Embryonic facial prominence (tissue), 1 donor: ENCODE measurements at regions not wholly inside any gene's neighbourhood (a gene's known extent, or its start where the extent isn't known, plus 50 kb on each side); places are given as distances from the start of the nearest gene placed in this dataset.

Source experiments
- DNase-seq: peaks from one replicate; pipeline ENCODE4 v3.0.0-alpha.2; 2016; ENCODE audit errors: extremely low spot score

DNA sequence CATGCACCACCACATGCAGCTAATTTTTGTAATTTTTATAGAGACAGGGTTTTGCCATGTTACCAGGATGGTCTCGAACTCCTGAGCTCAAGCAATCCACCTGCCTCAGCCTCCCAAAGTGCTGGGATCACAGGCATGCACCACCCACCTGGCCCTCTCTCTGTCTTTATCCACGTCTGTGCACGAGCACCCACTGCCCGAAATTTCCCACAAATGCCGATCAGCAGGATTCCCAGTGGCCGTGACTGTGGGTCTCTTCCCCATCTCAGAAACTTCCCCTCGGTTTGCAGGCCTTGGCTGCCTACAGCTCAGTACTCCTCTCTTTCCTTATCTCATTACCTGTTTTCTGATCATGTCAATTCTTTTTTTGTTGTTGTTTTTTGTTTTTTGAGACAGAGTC is 217.3 kb downstream of the TTC32 start:
- no peak for DNase-seq

DNA sequence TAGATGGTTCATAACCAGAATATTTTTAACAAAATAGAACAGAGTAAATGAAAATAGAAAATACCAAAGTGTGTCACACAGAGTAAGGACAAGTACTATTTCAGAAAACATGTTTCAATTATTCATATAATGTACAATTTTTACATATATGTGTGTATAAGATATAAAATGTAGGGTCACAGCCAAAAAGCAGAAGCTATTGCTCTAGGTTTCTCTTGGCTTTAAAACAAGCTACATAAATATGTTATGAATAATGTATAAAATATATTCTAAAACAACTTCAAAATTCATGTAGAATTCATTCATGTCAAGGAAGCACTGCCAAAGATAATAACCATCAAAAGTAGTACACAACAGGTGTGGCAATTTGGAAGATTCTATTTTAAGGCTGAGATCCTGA is 218.2 kb downstream of the TTC32 start:
- no peak for DNase-seq

DNA sequence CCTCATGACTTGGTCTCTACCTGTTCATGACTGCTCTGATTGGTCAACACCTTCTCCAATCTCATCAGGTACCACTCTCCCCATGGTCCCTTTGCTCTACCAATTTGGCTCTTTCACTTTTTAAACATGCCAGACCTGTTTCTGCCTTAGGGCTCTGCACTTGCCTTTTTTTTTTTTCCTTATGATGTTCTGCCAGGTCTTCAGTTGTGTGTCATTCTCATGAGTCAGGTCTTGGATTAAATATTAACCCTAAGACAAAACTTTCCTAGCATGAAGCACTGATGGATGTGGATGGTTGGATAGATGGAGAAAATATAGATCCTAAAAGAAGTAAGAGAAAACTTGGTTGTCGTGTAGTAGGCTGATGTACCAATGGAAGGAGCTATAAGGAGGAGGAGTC is 219.3 kb downstream of the TTC32 start:
- no peak for DNase-seq

GRCh38 chr2:19677825-19678518 is 223.8 kb downstream of the TTC32 start:
- DNase-seq, result no peak

DNA sequence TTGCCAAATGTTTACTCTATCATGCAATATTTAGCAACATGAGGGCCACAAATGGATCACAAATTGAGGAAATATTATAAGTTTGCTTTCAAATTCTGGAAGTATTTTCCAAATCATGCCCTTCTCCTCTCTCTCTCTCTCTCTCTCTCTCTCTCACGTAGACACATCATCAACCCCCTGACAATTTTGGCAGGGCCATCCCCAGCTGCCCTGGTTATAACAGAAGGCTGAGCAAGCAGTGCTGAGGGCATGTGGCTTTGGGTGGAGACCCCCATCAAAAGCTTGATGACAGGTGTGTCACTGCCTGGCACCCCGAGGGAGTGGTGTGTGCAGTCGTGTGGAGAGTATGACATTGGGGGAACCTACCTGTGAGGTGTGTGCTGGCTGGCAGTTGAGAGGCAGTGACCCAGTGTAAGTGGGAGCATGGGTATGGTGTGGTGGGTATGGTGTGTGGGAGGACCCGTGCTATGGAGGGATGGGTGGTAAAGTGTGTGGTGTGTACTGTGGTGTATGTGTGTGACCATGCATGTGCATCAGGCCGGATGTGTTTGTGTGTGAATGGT is 224.5 kb downstream of the TTC32 start:
- DNase-seq, result no peak

GRCh38 chr2:19676770-19677169 is 225.0 kb downstream of the TTC32 start:
- DNase-seq, result no peak

DNA sequence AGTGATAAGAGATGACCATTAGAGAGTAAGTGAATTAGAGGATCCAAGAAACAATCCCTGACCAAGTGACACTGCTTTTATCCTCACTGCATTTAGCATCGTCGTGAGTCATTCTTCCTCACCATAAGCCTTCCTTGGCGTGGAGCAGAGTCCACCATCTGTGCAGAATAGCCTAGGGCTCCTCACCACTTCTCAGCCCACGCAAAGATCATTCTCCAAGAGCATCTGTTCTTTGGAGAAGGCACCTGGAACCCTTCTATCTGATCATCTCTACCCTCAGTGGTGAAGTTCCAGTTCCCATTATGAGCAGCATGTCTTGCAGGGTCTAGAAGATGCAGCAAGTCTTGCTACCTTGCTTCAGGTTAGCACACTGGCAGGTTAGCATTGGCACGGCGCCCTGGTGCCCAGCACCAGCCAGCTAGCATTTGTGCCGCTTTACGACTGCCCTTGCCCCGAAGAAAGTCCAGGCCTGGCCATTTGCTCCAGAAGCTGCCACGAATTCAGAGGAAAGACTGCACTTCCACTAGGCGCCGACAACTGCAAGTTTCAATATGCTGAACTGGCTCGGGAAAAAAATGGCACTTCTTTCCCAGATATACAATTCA is 225.8 kb downstream of the TTC32 start:
- no peak for DNase-seq

DNA sequence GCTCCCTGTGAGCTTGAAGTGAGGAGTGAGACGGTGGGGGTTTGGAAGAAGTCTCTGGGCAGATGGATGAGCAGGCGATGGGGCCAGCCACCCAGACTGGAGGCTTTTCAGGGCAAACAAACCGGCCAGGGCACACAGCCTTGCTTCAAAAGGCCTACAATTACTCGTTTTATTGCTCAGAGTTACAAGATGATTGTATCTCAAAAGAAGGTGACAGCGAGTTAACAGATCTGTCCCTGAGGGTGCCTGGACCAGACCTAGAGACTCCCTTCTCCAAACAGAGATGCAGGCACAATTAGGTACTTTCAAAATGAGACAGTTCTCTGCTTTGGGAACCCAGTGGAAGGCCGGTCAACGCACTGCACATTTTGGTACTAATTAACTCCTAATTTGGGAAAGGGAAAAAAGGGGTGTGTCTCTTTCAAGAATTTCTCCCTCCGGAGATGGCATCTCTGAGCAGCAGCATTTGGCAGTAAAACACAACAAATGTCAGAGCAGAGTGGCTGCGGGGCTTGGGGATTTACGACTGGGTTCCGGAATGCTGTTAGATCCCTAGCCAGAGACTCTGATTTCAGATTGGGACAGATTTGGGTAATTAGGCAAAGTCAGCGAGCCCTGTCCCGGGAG is 226.7 kb downstream of the TTC32 start:
- no peak for DNase-seq

DNA sequence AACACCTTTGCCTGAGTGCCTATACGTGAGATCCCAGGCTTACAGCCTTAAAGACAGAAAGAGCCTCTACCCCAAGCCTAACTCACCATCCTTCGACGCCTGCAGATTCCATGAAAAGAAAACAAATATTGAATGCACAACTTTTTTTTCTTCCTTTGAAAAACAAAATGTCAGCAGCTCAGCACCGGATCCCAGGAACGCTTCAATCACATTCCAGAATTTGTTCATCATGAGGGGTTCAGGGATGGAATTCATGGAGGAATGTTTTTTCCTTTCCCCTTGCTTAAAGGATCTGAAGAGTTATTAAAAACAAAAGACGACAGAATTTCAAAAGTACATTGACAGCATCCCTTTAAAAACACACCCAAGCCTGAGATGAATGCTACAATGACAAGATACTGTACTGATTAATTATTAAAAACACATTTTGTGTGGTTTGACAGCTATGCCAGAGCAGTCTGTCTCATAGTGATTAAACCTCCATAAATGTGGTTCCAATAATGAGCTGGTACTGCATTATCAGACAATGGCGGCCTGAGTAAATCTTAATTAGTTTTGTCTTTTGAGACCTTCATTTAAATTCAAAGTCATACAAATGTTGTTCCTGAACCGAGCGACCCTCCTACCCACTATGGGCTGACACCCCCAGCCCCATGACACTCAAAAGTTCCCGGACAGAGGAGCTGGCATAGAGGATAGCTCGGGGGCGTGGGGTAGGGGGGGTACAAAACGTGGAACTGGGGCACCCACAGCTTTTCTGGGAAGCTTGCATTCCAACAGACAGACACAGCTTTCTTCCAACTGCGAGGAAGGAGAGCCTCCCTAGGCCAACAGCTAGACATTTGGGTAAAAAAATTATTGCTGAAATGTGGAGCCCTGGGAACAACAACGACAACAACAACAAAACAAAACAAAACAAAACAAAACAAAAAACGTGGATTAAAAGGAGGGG is 227.5 kb downstream of the TTC32 start:
- peak; percentile 22 for DNase-seq

- no peak for DNase-seq
Observed at GRCh38 chr2:19673213-19673791, 228.5 kb downstream of the TTC32 start.

DNA sequence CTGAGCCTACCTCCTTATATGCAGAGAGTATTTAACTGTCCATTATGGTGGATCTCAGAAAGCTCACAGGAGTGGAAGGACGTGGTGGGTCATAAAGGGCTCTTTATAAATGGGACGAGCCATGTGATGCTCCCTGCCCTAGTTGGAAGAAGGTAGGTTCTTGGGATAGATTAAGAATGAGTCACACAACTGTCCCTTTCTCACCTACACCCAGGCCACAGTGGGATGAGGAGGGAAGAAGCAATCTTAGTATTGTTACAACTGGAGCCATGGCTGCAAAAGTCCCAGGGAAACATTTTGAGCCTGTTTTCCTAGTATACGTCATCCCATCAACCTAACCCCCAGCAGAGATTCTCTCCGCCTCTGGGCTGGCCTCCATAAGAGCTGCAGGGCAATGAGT is 229.9 kb downstream of the TTC32 start:
- DNase-seq, result no peak

GRCh38 chr2:19671311-19671710 is 230.5 kb downstream of the TTC32 start:
- no peak for DNase-seq

DNA sequence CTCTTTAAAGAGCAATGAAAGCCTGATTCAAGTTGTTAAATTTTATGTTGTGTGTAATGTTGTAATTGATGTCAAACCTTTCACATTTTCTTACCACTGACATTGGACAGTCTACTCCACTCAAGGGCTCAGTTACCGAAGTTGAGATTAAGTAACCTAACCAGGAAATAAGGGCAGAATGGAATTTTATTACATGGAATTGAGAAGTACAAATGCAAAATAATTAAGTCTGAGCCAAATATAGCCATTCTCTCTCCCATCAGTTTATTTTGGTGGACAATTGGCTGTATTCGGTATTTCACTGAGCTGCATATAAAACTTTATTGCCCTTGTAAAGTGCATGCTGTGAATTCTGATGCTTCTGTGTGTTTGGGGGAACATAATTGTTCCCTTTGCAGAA is 231.5 kb downstream of the TTC32 start:
- DNase-seq, result no peak

GRCh38 chr2:19669559-19669958 is 232.2 kb downstream of the TTC32 start:
- DNase-seq, result no peak

DNA sequence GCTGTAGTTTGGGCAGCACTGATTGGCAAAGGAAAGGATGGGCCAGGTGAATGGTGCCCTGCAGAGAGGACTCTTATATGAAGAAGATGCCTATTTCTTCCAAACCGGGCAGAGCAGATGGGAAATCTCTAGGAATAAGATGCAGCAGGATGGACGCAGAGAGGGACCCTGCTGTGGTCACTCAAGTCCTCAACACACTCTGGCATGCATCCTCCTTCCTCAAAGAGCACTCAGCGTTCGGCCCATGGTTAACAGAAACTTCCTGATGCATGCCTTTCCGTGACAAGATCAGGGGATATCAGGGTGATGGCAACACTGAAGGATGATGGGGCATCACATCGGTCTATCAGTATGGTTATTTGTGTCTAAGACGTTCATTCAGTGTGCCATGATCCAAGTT is 232.7 kb downstream of the TTC32 start:
- no peak for DNase-seq

DNA sequence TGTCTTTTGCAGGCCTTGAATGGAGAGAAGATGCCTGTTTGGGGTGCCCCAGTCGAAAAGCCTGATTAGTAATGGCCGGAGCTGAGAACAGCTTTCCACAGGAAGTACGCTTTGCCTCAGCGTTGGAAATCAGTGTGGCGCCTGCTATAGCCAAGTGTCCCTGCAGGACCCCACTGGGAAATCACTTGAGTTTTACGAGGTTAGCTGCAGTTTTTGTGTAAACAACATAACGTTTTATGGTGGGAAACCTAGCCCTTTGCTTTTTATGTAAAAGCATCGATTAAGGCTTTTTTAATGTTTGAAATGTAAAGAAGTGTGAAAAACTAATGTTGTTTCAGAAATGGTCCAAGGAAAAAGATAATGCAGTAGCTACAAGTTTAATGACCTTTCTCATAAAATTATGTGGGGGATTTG is 234.2 kb downstream of the TTC32 start:
- DNase-seq, result no peak

GRCh38 chr2:19667085-19667484 is 234.7 kb downstream of the TTC32 start:
- DNase-seq, result no peak

DNA sequence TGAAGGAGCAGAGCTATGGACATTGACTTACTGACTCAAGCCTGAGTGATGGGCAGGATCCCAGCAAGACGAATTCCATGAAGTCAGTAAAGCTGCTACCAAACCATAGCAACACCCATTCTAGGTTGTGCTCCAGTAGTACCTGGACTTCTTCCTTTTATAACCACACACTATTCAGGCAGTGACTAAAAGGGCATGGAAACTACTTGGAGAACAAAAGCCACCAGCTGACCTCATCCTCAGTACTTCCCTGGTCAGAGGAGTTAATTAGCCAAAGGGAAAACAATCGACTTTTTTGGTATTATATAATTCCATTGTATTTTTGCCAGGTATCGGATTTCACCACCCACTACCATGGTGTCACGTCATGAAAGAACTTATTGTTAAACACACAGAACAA is 237.1 kb downstream of the TTC32 start:
- no peak for DNase-seq

DNA sequence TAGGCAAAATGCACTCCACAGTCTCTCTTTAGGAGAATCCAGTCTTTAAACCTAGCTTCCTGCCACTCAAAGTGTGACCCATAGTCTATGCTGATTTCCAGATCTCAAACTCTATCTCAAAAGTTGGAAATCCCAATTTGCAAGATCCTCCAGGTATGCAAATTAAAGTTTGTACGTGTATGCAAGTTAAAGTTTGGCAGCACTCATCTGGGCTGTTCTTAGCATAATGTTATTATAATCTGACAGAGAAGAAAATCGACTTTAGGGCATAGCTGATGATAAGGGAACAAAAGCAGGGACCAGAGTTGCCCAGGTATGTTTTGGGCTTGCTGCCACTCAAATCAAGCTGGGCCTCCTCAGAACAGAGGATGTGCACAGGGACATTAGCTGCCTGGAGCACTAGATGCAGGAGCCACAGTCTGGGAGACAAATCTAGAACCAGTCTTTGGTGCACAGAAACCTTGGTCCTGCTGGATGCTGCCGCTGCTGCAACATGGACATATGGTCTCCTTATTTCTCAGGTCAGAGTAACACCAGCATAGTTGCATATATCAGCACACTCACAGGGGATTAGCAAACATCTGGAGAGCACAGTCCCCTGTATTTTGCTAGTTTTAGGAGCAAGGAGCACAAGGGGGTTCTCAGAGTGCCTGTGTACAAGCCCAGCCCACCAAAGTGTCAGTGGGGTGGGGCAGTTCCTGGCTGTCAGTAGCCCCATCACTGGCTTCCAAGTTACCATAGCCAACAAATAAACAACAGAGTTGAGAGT is 242.6 kb downstream of the TTC32 start:
- DNase-seq, result no peak

DNA sequence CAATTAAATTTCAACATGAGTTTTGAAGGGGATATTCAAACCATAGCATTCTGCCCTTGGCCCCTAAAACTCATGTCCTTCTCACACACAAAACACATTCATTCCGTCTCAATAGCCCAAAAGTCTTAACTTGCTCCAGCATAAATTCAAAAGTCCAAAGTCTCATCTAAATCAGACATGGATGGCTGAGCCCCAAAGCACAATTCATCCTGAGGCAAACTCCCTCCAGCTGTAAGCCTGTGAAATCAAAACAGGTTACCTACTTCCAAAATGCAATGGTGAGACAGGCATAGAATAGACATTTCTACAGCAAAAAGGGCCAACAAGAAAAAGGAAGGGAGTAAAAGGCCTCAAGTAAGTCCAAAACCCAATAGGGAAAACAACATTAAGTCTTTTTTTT is 245.8 kb downstream of the TTC32 start:
- no peak for DNase-seq
